ENCODE measurements at regions not wholly inside any gene's neighbourhood (a gene's known extent, or its start where the extent isn't known, plus 50 kb on each side); places are given as distances from the start of the nearest gene placed in this dataset.

DNA sequence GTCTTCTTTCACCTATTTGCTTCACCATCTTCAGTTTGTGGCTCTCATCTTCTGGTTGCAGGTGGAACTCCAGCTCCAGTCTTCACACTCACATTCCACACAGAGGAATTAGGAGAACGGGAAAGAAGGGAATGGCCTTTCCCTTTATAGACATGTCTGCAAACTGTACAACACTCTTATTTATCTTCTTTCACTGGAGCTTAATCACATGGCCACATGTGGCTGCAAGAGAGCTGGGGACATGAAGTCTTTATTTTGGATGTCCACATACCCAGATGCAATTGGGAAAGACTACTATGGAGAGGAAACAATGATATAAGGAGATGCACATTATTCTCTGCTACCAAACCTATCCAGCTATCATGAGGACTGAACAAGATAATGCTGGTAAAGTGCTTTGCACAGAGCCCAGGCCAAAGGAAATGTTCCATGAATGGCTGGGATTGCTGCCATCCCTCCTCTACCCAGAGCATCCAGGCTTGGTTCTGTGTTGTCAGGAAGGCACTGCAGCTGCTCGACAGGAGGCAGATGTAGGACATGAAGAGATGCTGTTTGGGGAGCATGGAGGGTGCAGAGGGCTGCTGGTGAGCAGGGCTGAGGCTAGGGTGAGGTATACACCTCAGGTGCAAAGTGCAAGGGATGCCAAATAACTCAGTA, 183.8 kb upstream of the TBX20 start:
- DNase-seq = no peak

DNA sequence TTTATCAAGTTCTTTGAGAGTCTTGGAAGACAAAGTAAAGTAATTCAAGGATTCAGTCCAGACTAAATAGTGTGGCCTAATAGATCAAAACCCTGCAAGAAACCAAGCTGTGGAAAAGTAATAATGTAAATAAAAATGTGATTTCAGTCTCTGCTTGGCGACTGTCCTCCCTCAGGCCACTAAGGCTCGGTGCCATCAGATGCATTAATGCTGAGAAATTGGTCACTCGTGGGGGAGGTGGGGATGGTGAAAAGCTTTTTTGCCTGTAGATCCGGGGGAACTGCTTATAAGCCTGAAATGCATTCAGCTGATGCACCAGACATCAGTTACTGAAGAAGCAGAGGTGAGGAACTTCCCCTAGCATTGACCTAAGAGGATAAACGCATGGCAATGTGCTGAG, 182.6 kb upstream of the TBX20 start:
- no peak for DNase-seq

DNA sequence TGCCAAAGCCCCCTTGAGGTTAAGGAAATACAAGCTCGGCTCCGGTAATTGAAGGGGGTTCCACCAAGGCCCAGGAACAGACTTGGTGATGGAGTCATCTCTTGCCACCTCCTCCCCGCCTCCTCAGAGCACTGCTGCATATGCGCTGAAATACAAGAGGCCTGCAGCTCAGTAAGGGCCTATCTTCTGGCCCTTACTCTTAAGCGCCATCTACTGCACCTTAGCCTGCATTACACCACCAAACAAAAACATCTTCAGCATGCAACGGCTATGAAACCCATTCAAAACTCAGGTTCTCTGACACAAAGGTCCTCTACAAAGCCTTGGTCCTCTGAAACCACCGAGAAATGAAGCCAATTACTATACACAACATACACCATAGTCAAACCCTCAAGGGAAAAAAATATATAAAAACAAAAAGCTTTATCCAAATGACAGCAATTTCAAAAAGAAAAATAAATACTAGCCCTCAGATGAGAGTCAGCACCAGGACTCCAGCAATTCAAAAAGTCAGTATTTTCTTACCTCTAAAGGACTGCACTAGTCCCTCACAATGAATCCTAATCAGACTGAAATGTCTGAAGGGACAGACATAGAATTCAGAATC, 176.8 kb upstream of the TBX20 start:
- DNase-seq = peak; percentile 71

DNA sequence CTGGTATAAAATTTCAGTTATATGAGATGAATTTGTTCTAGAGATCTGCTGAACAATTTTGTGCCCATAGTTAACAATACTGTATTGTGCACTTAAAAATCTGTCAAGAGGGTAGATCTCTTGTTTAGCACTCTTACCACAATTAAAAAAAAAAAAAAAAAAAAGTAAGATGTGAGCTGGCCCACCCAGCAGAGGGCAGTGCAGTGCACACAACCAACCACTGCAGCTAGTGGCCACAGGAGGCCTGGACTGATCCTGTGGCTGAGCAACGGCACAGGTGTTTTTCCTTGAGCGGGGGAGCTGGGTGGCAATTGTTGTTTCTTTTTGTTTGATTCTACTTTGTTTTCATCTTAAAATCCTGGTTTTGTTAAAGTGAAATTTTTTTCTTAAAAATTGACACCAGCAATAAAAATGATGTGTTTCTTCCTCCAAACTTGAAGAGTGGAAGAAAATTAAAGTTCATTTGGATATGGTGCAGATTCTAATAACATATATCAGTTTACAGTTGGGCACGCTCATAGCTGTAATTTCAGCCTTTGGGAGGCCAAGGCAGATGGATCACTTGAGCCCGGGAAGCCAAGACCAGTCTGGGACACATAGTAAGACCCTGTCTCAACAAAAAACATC, 171.1 kb upstream of the TBX20 start:
- DNase-seq = peak; percentile 80

DNA sequence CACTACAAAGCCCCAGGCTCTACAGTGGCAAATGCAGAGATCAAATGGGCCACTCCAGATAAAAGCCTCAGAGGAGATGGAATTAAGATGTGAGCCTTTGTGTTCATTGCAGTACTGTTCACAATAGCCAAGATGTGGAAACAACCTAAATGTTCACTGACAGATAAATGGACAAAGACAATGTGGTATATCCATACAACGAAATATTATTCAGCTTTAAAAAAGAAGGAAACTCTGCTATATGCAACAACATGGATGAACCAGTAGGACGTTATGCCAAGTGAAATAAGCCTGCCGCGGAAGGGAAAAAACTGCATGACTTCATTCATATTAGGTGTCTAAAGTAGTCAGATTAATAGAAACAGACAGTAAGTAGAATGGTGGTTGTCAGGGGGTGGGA, 170.5 kb upstream of the TBX20 start:
- DNase-seq = no peak

DNA sequence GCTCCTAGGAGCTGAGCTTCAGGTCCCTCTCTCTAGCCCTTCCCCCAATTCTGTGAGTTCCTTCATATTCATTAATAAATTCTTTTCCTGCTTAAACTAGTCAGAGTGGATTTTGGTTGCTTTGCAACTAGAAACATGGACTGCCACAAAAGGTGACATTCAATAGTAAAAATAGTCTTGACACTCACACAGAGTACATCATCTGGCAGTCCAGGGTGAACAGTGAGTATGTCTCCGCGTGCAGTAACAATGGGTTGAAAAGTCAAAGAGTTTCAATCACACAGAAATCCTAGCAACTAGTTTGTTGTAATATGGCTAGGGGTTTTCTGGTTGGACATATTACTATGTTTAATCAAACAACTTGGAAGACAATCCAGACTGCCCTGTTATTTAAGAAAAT, 168.8 kb upstream of the TBX20 start:
- no peak for DNase-seq

DNA sequence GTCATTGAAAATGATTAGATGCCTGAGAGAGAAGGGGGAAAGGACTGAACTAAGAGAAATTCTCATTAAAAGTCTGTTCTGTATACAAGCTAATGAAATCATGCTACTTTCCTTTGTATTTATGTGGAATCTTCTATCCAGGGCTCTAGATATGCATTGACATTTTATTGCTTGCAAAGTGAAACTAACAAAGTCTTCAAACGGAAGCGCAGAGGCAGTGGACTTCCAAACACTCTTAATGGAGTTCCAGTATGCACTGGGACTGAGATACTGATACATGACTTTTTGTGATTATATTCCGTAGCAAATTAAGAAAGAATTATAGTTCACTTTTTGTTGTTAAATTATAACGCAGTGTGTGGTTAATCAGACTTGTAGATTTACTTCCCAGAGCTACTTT, 166.8 kb upstream of the TBX20 start:
- DNase-seq = no peak

DNA sequence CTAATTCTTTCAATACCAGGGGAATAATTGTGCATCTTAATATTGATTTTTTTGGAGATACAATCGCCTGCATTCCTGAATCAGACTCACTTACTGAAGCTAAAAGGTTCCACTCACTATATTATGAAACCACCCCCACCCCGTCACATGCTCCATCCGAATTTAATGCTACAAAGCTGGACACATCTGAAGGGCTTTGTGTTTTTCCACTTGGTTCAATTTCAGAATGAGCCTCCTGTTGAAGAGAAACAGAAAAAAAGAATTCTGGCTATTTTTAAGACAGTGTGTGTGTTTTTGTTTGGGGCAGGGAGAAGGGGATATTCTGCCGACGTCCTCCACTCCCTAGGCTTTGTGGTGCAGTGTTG, 165.5 kb upstream of the TBX20 start:
- DNase-seq = no peak

DNA sequence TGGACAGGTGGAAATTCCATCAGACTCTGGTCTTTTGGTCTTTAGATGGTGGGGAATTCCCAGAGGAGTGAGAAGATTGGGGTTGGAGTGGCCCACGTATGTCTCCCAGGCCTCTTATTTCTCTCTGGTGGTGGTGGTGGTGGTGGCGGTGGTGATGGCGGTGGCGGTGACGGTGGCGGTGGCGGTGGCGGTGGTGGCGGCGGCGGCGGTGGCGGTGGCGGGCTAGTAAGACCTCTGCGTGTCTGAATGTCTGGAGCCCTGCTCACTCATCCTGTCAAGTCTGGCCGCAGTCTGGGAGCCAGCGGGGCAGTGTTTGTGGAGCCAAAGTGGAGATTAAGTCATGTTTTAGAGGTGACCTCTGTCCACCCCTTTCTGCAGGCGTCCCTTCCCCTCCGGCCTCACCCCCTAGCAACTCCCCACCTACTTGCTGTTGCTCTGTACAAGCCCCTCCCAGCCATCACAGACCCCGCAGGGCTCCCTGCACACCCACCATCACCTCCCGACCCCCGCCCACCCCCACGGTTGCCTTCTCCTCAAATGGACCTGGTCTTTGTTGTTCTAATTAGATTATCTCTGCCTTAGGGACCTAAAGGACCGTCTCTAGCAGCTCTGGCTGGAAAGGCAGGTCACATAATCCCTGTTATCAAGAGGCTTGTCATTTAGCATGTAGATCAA, 165.0 kb upstream of the TBX20 start:
- DNase-seq = no peak

DNA sequence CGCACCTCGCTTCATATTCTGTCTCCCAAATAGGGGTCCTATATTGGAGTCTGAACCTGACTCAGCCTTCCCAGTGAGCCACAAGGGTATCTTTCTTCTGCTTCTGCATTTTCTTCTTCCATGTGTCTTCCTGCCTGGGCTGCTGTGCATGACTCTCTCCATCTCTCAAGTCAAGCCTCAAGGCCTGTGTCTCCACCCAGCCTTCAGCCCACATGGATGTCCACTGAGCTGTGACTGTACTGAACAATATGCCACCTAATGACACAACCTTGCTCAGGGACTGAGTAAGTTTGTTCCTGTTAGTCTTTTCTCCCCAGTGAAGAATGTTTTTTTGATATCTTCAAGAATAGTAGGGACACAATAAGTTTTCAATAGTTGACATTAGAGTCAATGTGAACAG, 162.7 kb upstream of the TBX20 start:
- no peak for DNase-seq

DNA sequence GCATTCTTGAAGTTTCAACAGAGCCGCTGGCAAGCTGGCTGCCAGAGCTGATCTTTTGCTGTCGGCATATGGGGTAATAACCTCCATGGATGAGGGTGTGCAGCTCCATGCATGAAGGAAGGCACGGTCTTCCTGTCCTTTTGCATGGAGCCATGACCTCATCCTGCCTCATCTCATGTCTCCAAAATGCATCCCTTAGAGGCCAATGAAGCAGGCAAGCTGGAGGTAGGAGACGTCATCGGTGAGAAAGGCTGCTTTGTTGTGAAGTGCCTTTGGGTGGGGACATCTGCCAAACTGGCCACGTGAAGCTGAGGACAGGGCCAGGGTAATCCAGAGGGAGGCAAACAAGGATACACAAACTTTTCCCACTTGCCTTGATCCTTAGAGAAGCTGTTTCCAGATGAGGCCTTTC, 161.5 kb upstream of the TBX20 start:
- DNase-seq = no peak

DNA sequence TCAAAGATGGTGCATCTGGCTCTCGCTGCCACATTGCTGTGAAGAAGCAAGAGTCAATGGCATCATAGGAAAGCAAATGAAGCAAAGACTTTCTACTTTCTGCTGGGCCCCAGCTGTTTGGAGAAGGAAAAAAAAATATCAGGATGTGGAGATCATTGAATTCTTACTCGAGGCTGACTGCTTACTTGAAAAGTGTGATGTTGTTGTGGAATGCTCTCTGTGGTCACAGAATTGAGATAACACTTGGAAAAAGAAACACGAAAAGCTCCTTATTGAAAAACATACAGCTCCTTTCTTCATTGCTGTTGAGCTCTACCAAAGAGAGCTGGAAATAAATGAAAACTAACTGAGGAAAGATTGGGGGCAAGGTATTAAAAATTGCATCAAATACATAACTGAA, 157.4 kb upstream of the TBX20 start:
- DNase-seq = no peak

DNA sequence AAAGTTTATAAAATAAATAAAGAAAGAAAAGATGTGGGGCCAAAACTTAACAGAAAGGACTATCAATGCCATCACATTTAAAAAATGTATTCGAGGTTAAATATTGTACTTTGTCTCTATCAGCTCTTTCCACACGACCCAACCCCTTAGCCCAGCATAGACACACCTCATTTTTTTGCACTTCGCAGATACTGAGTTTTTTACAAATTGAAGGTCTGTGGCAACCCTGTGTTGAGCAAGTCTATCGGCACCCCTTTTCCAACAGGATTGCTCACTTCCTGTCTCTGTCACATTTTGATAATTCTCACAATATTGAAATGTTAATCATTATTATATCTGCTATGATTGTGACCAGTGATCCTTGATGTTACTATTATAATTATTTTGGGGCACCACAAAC, 151.6 kb upstream of the TBX20 start:
- no peak for DNase-seq

DNA sequence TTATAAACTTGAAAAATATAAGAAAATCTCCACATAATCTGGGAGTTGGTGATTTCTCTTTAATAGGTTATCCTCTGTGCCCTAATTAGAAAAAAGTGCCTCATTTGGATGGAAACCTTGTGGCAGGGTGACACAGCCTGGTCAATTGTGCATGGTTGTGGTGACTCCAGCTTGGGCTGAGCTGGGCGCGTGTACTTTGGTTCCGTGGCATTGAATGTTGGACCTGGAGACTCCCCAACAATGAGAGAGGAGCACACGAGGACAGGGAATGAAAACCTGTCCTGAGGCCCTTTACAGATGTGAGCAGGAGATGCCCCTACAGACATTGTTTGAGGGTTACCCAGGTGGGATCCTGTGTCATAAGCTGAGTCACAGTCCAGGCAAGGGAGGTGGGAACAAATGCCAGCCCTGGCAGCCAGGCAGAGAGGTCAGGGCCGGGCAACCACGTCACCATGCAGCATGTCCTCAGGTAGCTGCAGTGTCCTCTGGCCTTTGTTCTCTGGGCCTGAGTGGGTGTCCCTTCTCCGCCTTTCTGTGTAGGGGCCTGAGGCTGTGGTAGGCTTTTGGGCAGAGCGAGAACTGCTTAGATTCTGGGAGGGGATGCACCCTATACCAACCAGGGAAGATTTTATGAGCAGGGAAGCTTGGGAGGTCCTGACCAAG, 147.4 kb upstream of the TBX20 start:
- DNase-seq = no peak

DNA sequence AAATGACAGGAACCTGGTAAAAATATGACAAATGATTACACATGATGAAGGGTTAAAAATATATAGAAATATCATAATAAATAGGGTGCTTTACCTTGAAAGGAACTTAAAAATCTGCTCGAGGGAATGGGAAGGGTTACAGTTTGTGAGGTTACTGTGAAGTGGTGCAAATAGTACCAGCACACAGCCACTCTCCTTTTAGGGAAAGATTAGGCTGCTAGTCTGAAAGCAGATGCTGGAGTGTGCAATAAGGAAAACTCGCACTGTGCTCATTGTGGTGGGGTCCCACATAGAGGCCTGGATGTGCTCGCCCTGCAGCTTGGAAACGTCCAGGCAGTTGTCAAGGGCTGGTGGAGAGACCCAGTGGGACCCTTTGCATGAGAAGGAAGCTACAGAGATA, 145.9 kb upstream of the TBX20 start:
- DNase-seq = no peak

DNA sequence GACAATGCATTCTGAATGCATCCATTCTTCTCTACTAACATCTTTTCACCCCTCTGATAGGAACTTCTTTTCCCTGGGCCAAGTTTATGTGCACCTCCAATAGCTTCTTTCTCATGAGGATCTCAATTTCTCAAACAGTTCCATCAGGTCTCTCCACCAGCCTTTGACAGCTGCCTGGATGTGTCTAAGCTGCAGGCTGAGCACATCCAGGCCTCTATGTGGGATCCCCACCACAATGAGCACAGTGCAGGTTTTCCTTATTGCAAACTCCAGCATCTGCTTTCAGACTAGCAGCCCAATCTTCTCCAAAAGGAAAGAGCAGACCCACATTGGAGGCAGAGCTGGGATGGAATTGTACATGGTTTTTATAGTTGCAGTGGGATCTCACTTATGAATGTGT, 145.3 kb upstream of the TBX20 start:
- DNase-seq = no peak

DNA sequence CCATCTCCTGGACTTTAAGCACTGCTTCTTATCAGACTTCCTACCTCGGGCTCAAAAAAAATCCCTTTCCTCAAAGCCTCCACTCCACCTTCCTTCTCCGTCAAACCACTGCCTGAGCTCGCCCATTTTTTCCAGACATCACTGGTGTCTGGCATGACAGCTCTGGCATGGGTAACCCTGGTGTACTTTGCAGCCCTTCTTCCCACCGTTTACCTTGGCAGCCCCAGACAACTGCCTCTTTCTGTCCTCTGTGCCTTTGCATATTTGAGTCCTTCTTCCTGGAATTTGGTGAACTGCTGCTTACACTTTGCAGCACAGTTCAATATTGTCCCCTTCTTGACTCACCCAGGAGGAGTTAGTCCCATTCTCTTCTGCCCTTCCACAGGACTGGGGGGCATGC, 144.6 kb upstream of the TBX20 start:
- no peak for DNase-seq

DNA sequence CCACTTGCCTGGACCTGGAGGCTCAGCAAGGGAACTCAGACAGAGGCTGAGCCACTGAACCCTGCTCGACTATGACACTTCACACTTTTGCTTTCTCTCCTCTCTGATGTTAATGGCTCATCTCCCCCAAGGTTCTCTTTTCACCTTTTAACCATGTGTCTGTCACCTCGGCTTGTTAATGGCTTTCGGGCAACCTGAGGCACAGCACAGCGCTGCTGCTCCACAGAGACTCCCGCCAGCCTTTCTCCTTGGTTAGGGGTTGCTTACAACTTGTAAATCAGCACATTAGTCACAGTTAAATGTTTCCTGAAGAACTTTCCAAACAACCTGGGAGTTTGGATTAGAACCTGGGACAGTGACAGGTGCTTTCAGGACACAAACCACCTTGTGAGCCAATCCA, 136.2 kb upstream of the TBX20 start:
- DNase-seq = no peak

DNA sequence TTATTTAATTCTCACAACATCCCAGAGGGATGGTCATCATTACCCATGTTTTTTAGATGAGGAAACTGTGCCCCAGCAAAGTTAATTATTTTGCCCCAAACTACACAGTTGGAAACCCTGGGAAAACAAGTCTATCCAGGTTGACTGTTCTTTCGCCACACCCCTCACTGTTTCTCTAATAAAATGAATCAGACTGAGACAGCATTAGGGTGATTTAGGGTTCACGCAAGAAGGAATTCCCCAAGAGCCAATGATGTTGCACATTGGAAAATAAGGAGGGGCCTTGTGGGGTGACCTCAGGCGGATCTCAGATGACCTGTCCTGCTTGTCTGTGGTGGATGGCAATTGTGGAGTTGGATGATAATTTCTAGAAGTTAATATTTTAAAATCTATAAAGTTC, 135.7 kb upstream of the TBX20 start:
- no peak for DNase-seq

DNA sequence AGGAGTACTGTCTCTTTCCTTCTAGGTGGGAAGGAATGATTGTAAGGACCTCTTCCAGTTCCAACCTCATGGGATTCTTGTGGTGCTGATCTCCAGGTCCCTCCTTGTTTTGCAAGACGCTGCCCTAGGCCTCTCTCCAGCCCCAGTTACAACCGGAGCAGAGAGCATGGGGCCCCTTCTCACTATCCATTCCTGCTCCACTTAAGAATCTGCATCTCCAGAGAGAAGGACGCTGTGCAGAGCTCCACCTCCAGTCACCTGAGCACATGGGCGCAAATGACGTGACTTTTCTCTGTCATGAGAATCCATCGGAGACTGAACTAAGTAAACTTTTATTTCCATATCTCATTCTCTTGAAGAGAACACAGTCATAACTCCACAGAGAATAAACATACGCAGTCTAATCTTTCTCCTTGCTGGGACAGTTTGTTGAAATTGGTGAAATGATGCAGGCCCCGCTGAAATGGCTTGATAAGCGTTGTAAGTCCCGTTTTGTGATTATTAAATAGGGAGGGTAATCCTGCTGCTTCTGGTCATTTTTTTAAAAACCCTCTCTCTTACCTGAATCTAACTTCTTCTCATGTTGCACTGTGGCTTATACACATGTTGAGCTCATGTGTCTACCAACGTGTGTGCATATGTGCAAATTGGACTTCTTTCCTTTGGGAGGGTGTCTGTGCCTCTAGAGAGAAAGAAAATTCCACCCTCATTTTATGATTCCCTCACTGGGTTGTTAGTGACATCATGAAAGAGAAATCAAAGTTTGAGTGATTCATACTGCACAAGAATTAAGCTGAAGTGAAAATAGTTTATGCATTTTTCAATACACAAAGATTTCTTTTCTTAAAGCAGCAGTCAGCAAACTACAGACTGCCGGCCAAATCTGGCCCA, 133.2 kb upstream of the TBX20 start:
- no peak for DNase-seq

DNA sequence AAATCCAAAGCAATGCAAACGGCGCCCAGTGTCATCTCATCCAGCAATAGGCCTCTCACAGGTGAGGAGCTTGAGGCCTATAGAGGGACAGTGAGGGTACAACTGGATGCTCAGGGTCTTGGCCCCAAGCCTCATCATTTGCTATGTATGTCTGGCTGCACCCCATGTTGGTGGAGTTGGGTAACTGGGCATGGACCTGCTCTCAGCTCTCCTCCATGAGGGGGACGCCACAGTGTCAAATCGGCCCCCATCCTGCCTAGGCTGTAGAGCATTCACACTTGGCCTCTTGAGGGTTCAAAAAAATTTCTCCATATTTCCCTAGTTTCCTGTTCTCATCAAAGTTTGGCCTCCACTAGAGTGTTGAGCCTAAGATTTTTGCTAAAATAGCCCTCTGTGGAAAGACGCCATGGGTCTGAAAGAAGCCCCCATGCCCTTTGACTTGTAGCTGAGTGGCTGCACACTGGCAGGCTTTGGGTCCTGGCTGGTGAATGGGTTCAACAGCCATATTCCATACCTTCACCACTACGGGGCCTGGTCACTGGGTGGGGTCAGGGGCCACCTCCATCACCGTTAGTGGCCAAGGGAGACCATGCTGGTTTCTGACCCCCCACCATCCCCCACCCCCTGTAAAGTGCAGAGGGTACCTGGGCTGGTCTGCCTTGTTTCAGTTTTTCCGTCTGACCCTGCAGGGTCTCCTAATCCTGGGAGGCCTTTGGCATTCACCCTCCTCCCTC, 132.3 kb upstream of the TBX20 start:
- no peak for DNase-seq

Measured in DMS53 (cell line).